Lower leg skin (tissue), 4 donors: ENCODE measurements at regions not wholly inside any gene's neighbourhood (a gene's known extent, or its start where the extent isn't known, plus 50 kb on each side); places are given as distances from the start of the nearest gene placed in this dataset.

Experiments
- DNase-seq, 2 donors: peaks; one replicate each; pipeline ENCODE4 v3.0.0-alpha.2; 2019; ENCODE audit warnings: low spot score in 2 of 2
- H3K4me3 ChIP-seq: fragments of 200-600 bp; sonication (generic); 2 replicates; pipeline ENCODE4 v1.5.1; 2017; ENCODE audit warnings: mild to moderate bottlenecking, low read depth; ENCODE audit not compliant: poor library complexity, severe bottlenecking
- CTCF ChIP-seq, 3 donors: fragments of 450-650 bp; IDR thresholded peaks; one replicate each; pipeline ENCODE4 v1.5.1; 2016; ENCODE audit warnings: antibody characterized with exemption in 3 of 3, mild to moderate bottlenecking in 3 of 3, moderate library complexity in 2 of 3
- POLR2A ChIP-seq, 2 donors: fragments of 450-650 bp; IDR thresholded peaks; one replicate each; pipeline ENCODE4 v1.6.1; 2016 to 2017; ENCODE audit warnings: antibody characterized with exemption in 2 of 2, mild to moderate bottlenecking in 1 of 2, moderate library complexity in 1 of 2
- WGBS, 2 donors: methylation state at CpG; one replicate each; pipeline ENCODE4 v1.1.5; 2018; 5-methylcytosine and 5-hydroxymethylcytosine counted together
- intact Hi-C: fragments of 100-400 bp; cut with DNase I; formaldehyde crosslinking; loops from one replicate; pipeline ENCODE4 v1.15.0; 2023; ENCODE audit warnings: low total_unique reads

GRCh38 chr10:64555666-64556065 is 1034.5 kb downstream of the REEP3 start:
- DNase-seq = no peak
- 69 to 71% methylated on average over 5 of the region's 5 CpGs for WGBS, 2 donors
- intact Hi-C loops = no loop called here
- TF ChIP-seq POLR2A (IDR thresholded peaks at IDR 0.05) (no peak), CTCF (IDR thresholded peaks at IDR 0.05) (no peak)
- H3K4me3 ChIP-seq = no peak overlapping the region

- WGBS, 2 donors = 66 to 67% methylated on average over 5 of the region's 5 CpGs
Measured at GRCh38 chr10:64558094-64558835, 1037.1 kb downstream of the REEP3 start.

GRCh38 chr10:64571056-64571455 is 1049.9 kb downstream of the REEP3 start:
- TF ChIP-seq POLR2A (IDR thresholded peaks at IDR 0.05) = no peak
- TF ChIP-seq CTCF (IDR thresholded peaks at IDR 0.05) = no peak
- WGBS, 2 donors = 80 to 87% methylated on average over 1 of the region's 1 CpG
- DNase-seq = no peak
- no peak overlapping the region for H3K4me3 ChIP-seq
- intact Hi-C loops = no loop called here

More at GRCh38 chr10:64558094-64558835, 1037.1 kb downstream of the REEP3 start:
- TF ChIP-seq CTCF (IDR thresholded peaks at IDR 0.05) = no peak
- TF ChIP-seq POLR2A (IDR thresholded peaks at IDR 0.05) = no peak
- DNase-seq = no peak
- intact Hi-C loops = no loop called here
- H3K4me3 ChIP-seq = no peak overlapping the region

- WGBS, 2 donors = 52 to 57% methylated on average over 1 of the region's 1 CpG
- no peak for DNase-seq
- H3K4me3 ChIP-seq = no peak overlapping the region
- TF ChIP-seq POLR2A (IDR thresholded peaks at IDR 0.05) = no peak
- TF ChIP-seq CTCF (IDR thresholded peaks at IDR 0.05) = no peak
- intact Hi-C loops = no loop called here
Measured at GRCh38 chr10:64573623-64574325, 1052.6 kb downstream of the REEP3 start.

GRCh38 chr10:64574371-64574770 is 1053.2 kb downstream of the REEP3 start:
- intact Hi-C loops = no loop called here
- no peak for TF ChIP-seq CTCF (IDR thresholded peaks at IDR 0.05)
- no peak for TF ChIP-seq POLR2A (IDR thresholded peaks at IDR 0.05)
- no peak overlapping the region for H3K4me3 ChIP-seq
- WGBS, 2 donors = 39 to 67% methylated on average over 2 of the region's 2 CpGs
- no peak for DNase-seq
